GM04504 (cell line): ENCODE measurements at regions not wholly inside any gene's neighbourhood (a gene's known extent, or its start where the extent isn't known, plus 50 kb on each side); places are given as distances from the start of the nearest gene placed in this dataset.
A peak's percentile ranks its signal among the peaks of the same experiment; 100 is the strongest.
"Not testable (repeated sequence)": the region's sequence is repeated elsewhere in the genome, so short reads cannot be mapped to it uniquely, and the experiment has no call there.

ENCODE experiments used
- DNase-seq: peaks from one replicate; pipeline ENCODE4 v3.0.0-alpha.2; 2012; ENCODE audit warnings: low read depth

- not testable (repeated sequence) for DNase-seq
Measured at GRCh38 chr6:26799903-26800633, 140.5 kb upstream of the ZNF322 start.

DNA sequence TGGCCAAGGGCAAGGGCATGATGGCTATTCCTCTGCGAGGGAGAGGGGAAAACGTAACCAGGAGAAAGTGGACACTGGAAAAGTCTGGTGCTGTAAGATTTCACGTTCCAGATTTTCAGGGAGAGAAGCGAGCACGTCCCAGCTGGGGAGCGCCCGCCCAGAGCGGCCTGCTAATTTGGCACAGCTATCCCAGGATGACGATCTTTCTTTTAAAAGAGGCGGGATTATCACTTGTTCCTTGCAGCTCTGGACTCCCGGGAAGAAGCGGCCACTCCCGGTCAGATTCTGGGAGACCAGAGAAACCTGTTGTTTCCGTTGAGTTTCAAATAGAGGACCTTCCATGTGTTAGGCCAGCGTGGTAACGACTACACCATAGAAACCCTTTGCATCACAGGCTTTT lies 144.2 kb upstream of the ZNF322 start:
- not testable (repeated sequence) for DNase-seq

DNA sequence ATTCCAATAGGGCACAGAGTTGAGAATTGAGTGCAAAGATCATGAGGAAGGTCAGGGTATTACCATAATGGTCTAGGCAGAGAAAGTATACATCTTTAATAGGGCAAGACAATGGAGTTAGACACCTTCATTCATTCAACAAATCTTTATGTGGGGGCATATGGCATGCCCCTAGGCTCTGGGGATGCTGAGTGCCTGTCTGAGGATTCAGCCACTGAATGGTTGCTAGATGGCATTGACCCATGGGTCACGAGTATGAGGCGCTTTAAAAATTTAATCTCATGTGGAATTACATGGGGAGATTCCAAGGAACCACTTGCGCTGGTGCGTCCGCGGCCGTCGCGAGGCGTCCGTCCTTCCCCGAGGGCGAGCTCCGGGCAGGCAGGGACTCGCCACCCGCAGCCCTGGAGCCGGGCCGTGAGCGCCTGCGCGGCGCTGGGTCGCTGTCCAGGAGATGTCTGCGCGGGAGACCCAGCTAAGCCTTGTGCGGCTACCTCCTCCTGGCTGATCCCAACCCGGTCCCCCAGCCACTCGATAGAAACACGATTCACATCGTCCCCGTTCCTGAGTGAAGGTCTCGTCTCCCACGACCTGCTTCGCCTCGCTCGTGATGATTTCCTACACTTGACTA lies 152.1 kb upstream of the ZNF322 start:
- not testable (repeated sequence) for DNase-seq

DNA sequence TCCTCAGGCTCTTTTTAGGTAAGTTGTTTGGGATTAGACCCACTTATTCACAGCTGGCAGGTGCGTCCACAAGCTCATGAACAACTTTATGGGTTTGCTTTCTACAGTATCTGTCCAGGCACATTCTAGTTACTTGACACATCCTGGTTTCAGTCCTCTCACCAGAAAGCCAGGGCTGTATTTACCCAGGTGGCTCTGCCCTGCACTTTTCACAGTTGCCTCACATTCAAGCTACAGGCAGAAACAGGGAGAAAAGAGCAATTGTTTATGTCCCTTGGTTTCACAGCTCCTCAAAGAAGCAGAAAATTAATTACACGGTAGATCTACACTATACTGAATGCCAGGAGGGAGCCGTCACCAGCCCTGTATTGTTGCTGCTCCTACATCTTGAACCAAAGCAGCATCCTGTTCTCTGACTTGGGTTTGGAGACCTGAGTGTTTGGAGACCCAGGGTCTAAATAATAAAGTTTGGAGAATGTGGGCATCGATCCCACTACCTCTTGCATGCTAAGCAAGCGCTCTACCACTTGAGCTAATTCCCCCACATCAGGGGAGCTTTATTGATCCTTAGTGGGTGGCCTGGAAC lies 159.2 kb upstream of the ZNF322 start:
- DNase-seq: not testable (repeated sequence)

DNA sequence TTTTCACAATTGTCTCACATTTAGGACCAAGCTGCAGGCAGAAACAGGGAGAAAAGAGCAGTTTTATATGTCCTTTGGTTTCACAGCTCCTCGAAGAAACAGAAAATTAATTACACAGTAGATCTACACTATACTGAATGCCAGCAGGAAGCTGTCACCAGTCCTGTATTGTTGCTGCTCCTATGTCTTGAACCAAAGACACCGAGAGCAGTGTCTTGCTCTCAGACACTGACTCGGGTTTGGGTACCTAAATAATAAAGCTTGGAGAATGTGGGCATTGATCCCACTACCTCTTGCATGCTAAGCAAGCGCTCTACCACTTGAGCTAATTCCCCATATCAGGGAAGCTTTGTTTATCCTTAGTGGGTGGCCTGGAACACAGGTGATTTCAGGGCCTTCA lies 168.4 kb upstream of the ZNF322 start:
- not testable (repeated sequence) for DNase-seq

- DNase-seq: not testable (repeated sequence)
Measured at GRCh38 chr6:26829480-26829879, 169.9 kb upstream of the ZNF322 start.

DNA sequence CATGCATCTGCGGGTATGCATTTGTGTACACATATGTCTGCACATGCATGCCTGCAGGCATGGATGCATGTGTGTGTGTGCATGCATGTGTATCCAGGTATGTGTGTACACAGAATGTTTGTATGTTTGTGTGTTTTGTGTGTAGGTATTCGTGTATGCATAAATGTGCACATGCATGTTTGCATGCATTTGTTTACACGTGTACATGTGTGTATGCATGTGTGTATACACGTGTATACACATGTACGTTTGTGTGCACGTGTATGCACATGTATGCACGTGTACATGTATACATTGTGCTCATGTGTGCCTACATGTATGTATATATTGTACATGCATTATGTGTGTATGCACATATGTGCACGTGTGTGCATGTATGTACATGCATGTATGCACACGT lies 171.4 kb upstream of the ZNF322 start:
- not testable (repeated sequence) for DNase-seq

DNA sequence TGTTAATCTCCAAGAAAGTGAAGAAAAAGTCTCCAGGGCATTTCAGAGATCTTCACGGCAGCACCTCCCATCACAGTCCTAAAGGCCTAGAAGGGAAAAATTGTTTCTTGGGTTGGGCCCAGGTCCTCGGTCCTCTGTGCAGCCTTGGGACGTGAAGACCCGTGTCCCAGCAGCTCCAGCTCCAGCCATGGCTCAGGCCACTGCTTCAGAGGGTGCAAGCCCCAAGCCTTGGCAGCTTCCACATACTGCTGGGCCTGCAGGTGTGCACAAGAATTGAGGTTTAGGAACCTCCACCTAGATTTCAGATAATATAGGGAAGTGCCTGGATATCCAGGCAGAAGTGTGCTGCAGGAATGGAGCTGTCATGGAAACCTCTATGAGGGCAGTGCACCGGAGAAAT lies 176.2 kb upstream of the ZNF322 start:
- not testable (repeated sequence) for DNase-seq

DNA sequence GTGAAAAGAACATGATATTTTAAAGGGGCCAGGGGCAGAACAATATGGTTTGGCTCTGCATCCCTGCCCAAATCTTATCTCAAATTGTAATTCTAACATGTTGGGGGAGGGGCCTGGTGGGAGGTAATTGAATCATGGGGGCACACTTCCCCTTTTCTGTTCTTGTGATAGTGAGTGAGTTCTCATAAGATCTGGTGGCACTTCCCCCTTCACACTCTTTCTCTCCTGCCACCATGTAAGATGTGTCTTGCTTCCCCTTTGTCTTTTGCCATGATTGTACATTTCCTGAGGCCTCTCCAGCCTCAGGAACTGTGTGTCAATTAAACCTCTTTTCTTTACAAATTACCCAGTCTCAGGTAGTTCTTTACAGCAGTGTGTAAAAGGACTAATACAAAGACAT lies 177.1 kb upstream of the ZNF322 start:
- DNase-seq: not testable (repeated sequence)

DNA sequence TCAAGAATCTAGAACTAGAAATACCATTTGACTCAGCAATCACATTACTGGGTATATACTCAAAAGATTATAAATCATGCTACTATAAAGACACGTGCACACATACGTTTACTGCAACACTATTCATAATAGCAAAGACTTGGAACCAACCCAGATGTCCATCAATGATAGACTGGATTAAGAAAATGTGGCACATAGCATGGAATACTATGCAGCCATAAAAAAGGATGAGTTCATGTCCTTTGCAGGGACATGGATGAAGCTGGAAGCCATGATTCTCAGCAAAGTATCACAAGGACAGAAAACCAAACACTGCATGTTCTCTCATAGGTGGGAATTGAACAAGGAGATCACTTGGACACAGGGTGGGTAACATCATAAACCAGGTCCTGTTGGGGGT lies 185.3 kb upstream of the ZNF322 start:
- not testable (repeated sequence) for DNase-seq

GRCh38 chr6:26857289-26857688 lies 197.7 kb upstream of the ZNF322 start:
- not testable (repeated sequence) for DNase-seq

DNA sequence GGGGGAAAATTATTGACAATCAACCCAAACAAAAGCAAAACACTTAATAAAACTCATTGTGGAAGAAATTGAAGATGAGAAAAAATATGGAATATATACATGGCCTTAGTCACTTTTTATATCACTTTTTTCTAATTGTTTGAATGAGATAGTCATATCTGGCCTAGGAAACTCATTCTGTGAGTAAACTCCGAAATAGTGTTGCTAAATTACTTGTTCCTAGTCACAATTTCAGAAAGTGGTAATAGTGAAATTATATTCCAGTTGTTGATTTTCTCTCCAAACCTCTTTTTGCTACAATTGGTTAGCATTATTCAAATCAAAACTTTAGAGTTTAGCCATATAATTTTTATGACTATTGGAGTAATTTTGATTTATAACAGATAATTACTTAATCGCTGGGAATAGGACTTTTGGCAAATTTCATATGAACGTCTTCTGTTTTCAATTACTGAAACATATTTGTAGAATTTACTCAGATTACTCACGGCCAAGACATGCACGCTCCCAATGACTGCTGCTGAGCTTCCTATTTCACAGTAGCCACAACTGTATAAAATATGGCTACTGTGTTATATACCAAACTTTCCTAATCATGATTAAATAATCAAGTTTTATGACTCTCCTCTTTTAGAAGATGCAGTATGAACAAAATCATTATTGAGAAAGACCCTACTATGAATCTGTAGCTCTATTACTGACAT lies 199.7 kb upstream of the ZNF322 start:
- DNase-seq: peak; percentile 0

- DNase-seq: peak; percentile 1
Measured at GRCh38 chr6:26859771-26860163, 200.2 kb upstream of the ZNF322 start.

DNA sequence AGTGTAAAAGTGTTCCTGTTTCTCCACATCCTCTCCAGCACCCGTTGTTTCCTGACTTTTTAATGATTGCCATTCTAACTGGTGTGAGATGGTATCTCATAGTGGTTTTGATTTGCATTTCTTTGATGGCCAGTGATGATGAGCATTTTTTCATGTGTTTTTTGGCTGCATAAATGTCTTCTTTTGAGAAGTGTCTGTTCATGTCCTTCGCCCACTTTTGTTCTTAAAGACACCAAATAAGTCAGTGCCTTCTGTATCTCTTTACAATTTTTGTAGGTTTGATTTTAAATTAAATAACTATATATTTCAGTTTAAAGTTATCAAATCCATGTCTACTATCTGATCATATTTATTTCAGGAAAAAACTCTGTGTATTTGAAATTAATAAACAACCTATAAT lies 202.4 kb upstream of the ZNF322 start:
- DNase-seq: not testable (repeated sequence)

- not testable (repeated sequence) for DNase-seq
Measured at GRCh38 chr6:26863641-26864040, 204.1 kb upstream of the ZNF322 start.

- DNase-seq: not testable (repeated sequence)
Measured at GRCh38 chr6:26898785-26899184, 239.2 kb upstream of the ZNF322 start.

DNA sequence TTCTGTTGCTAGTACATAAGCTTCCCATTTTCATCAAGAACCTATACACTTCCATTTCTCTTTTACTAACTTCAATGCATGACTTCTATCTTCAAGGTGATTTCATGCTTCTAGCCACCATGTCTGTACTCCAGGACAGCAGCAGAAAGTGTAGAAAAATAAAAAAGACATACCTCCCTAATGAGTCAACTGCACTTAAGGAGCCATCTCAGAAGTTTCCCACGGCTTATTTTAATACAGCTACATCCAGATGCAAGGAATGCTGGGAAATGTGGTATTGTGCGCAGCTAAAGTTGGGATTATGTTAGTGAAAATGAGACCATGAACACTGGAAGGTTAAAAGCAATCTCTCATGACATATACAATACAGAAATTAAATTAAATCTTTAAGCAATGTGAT lies 264.7 kb upstream of the ZNF322 start:
- DNase-seq: not testable (repeated sequence)

DNA sequence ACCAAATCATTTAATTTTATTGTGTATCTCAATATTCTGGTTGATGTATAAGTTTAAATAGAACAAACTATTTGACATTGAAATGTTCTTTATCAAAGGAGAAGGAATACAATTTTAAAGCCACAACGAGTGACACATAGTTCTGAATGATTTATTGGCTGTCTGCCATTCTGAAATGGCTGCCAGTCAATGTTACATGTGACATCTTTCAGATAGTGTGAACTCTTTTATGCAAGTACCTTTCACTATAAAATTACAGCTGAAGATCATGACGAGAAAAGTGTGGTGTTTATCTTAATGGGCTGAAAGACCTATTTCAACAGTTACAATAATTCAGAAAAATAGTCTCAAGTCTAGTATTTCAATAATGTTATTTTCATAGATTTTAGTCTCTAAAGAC lies 268.6 kb upstream of the ZNF322 start:
- not testable (repeated sequence) for DNase-seq

DNA sequence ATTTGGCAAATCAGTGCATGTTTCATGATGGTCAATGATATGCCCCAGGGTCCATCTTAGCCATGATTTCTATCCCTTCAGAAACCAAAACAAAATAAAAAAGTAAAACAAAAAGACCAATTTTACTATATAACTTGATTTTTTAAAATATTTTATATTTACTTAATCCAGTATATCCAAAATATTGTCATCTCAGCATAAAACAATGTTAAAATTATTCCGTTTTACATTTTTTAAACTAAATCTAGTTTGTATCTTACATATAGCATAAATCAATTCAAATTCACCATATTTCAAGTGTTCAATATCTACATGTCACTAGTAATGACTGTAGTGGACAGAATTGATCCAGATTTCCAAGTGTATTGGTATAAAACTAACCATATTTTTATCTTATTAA lies 277.7 kb upstream of the ZNF322 start:
- DNase-seq: not testable (repeated sequence)

DNA sequence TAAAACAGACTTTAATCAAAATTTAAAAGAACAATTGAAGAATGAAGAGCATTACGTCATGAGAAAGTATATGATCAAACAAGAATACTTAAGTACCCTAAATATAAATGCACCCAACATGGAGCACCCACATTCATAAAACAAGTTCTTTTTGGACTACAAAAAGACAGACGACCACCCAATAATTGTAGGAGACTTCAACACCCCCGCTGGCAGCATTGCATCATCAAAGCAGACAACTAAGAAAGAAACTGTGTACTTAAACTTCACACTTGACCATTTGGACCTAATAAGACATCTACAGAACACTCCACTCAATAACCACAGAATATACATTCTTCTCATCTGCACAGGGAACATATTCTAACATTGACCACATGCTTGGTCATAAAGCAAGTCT lies 291.7 kb upstream of the ZNF322 start:
- DNase-seq: not testable (repeated sequence)

GRCh38 chr6:26956078-26956600 lies 291.4 kb upstream of the PRSS16 start:
- DNase-seq: peak; percentile 23

DNA sequence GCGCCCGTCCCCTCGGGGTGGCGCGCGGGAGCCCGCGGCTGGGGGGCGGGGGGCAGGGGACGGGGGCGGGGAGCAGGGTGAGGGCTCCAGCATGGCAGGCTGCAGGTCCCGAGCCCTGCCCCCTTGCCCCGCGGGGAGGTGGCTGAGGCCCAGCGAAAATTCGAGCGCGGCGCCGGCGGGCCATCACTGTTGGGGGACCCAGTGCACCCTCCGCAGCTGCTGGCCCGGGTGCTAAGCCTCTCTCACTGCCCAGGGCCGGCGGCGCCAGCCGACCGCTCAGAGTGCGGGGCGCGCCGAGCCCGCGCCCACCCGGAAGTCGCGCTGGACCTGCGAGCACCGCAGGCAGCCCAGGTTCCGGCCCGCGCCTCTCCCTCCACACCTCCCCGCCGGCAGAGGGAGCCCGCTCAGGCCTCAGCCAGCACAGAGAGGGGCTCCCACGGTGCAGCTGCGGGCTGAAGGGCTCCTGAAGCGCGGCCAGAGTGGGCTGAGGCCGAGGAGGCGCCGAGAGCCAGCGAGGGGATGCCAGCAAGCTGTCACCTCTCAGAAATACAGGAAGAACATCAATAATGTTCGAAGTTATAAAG lies 290.8 kb upstream of the PRSS16 start:
- DNase-seq: peak; percentile 32
